ENCODE measurements at regions not wholly inside any gene's neighbourhood (a gene's known extent, or its start where the extent isn't known, plus 50 kb on each side); places are given as distances from the start of the nearest gene placed in this dataset.

- DNase-seq (ENCODE audit: low read depth in 2 of 2), result no peak
Measured at GRCh38 chr10:79004311-79004710, 64.5 kb upstream of the ZMIZ1 start.

- DNase-seq (ENCODE audit: low read depth in 2 of 2), result no peak
Measured at GRCh38 chr10:79005126-79005810, 63.5 kb upstream of the ZMIZ1 start.

DNA sequence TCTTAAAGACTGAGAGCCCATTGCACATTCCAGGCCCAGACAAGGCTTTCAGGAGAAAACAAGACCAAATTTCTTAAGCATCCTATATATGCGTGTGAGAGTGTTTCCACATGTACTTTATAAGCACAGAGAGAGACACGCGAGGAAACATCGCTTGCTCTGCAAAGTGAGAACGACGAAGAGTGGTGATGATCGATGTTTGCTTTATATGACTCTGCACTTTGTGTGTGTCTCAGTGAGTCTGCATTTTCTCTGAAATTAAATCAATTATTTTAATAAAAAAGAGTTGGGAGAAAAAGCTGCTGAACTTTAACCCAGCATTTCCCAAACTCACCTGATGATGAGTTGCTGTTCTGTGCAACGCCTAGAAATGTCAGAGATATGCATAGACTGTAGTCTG lies 61.7 kb upstream of the ZMIZ1 start:
- no peak for DNase-seq (ENCODE audit: low read depth in 2 of 2)

DNA sequence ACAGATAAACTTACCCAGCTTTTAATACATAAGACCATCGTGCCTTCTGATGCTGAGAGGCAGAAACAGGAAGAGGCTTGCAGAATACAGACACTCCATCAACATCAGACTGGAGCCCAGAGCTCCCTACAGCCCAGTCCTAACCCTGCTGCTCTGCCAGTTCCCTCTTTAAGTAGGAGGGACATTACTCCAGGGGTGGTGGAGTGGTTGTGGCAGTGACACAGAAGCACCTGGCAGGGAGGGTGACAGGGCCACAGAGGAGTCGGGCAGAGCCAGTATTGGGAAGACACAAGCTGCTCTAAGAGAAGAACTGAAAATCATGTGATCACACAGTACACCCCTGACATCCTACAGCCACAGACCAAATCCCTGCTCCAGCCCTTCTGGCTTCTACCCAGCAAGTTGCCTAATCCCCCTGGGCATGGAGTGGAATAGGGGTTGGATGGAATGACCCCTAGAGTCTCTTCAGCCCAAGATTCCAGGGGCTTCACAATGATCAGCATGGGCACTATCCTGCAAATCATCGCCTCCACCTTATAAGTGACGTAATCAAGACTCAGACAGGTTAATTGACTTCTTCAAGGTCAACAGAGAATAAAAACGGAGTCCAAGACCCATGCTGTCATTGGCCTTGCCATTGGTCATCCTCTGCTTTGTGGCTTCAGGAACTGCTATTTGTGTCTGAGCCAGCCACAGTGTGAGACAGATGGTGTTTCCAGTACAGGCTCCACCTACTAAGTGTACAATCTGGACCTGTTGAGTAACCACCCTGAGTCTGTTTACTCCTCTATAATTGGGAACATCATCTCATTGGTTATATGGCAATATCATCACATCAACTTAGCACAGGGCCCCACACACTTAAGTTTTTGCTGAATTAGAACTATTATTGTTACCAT lies 61.1 kb upstream of the ZMIZ1 start:
- DNase-seq (ENCODE audit: low read depth in 2 of 2), result no peak

DNA sequence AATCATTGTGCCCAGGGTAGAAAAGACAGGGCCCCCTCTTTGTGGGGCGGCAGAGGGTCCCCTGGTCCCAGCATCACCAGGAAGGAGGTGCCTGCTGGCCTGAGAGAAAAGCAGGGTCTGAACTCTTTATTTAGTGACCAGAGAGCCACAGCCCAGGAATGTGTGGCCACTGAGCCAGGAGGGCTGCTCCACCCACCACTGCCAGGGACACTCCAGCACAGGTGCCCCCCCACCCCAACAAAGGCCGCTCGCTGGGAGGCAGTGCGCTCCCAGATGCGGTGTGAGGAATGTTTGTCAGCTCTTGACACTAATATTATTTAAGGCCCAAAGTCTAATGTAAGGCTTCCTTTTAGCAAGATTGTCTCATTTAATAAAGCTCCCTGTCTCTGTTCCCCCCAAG lies 59.6 kb upstream of the ZMIZ1 start:
- DNase-seq (ENCODE audit: low read depth in 2 of 2), result no peak

DNA sequence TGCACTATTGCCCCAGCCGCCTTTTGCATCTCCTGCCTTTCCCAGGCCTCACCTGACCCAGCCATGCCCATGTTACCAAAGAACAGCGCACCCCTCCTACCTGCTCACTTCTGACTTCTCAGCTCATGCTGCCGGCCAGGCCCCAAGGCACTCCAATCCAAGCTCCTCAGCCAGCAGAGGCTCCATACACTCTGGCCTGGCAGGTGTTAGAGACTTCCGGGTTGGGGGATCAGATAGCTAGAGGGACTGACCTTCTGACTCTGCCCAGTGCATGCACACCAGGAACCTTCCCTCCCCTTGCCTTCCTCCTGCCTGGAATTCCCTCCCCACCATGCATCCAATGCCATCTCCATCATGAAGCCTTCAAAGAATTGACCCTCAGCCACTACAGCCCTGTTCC lies 56.2 kb upstream of the ZMIZ1 start:
- DNase-seq (ENCODE audit: low read depth in 2 of 2), result no peak

GRCh38 chr10:79013406-79013987 lies 55.3 kb upstream of the ZMIZ1 start:
- no peak for DNase-seq (ENCODE audit: low read depth in 2 of 2)

DNA sequence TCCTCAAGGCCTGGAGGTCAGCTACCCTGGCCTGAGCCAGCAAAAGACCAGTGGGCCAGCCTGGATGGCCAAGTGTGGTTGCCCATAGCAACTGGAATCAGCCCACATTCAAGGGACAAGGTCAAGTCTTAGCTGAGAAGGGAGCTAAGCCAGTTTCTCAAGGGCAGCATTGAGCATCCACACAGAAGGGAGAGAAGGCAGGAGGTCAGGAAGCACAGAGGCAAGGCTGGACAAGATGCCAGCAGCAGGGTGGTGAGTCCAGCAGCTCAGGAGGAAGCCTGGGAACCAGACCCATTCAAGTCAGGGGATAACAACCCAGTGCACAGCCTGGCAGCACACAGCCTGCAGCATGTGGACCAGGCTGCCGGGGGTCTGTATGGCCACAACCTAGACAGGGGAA lies 54.0 kb upstream of the ZMIZ1 start:
- DNase-seq (ENCODE audit: low read depth in 2 of 2), result no peak

GRCh38 chr10:79017882-79018520 lies 50.8 kb upstream of the ZMIZ1 start:
- no peak for DNase-seq (ENCODE audit: low read depth in 2 of 2)

- no peak for DNase-seq (ENCODE audit: low read depth in 2 of 2)
Measured at GRCh38 chr10:79018521-79019011, 50.2 kb upstream of the ZMIZ1 start.

All from stimulated activated CD4-positive, alpha-beta T cell treated with anti-CD3 and anti-CD28 coated beads, Interleukin-4, amount 100 ng/mL, for 48 hours (primary cell).